WTC11 (cell line): ENCODE measurements at regions not wholly inside any gene's neighbourhood (a gene's known extent, or its start where the extent isn't known, plus 50 kb on each side); places are given as distances from the start of the nearest gene placed in this dataset.
A peak's percentile ranks its signal among the peaks of the same experiment; 100 is the strongest.

ENCODE experiments used
- ATAC-seq: fragments of 200-7000 bp; cut with Tn5 transposase; 2 replicates; pipeline ENCODE4 v1.10.0; 2021; ENCODE audit warnings: mild to moderate bottlenecking, moderate library complexity
- CTCF ChIA-PET: fragments of 300-600 bp; sonication (Branson Sonifier 250); formaldehyde crosslinking; loops from one replicate; lab custom pipeline; 2021; ENCODE audit warnings: antibody characterized with exemption; lab: Charles Lee
- POLR2A ChIA-PET: fragments of 350-600 bp; sonication (Branson Sonifier 250); formaldehyde crosslinking; loops from one replicate; lab custom pipeline; 2021; ENCODE audit warnings: antibody characterized with exemption; lab: Charles Lee
- DNase-seq: peaks from one replicate; pipeline ENCODE4 v3.0.0; 2021; ENCODE audit warnings: low spot score
- H3K27ac Mint-ChIP-seq: 2 replicates; pipeline ENCODE4 v1.8.0; 2021; ENCODE audit warnings: mixed read lengths
- H3K27me3 Mint-ChIP-seq: 2 replicates; pipeline ENCODE4 v1.8.0; 2021; ENCODE audit warnings: low read depth, mild to moderate bottlenecking, moderate library complexity, mixed read lengths
- H3K36me3 Mint-ChIP-seq: 2 replicates; pipeline ENCODE4 v1.8.0; 2021; ENCODE audit warnings: mixed read lengths
- H3K4me1 Mint-ChIP-seq: 2 replicates; pipeline ENCODE4 v1.8.0; 2022; ENCODE audit warnings: mixed read lengths
- H3K4me3 Mint-ChIP-seq: 2 replicates; pipeline ENCODE4 v1.8.0; 2021; ENCODE audit warnings: mild to moderate bottlenecking, moderate library complexity, mixed read lengths
- H3K9me3 Mint-ChIP-seq: 2 replicates; pipeline ENCODE4 v1.8.0; 2021; ENCODE audit warnings: mixed read lengths
- ATF1 ChIP-seq: sonication (generic); formaldehyde crosslinking; IDR thresholded peaks from 2 replicates; pipeline ENCODE4 v1.8.1; 2023; ENCODE audit warnings: mild to moderate bottlenecking, moderate library complexity, missing genetic modification reagents
- E2F5 ChIP-seq: sonication (generic); formaldehyde crosslinking; IDR thresholded peaks from 2 replicates; pipeline ENCODE4 v1.8.1; 2022; ENCODE audit warnings: mild to moderate bottlenecking, moderate library complexity, missing genetic modification reagents
- ESRRA ChIP-seq: sonication (generic); formaldehyde crosslinking; IDR thresholded peaks from 2 replicates; pipeline ENCODE4 v1.8.1; 2022; ENCODE audit warnings: mild to moderate bottlenecking, missing genetic modification reagents, borderline replicate concordance
- GABPB1 ChIP-seq: sonication (generic); formaldehyde crosslinking; IDR thresholded peaks from 2 replicates; pipeline ENCODE4 v1.8.1; 2023; ENCODE audit warnings: mild to moderate bottlenecking, missing genetic modification reagents
- GRHL2 ChIP-seq: fragments of 250-450 bp; sonication (Bioruptor Pico); IDR thresholded peaks from 2 replicates; pipeline ENCODE4 v1.8.0; 2022; ENCODE audit warnings: mild to moderate bottlenecking, moderate library complexity; ENCODE audit not compliant: insufficient replicate concordance, severe bottlenecking
- JAZF1 ChIP-seq: fragments of 250-450 bp; sonication (Bioruptor Pico); IDR thresholded peaks from 2 replicates; pipeline ENCODE4 v1.9.0; 2021; ENCODE audit warnings: moderate library complexity, mild to moderate bottlenecking, inconsistent platforms
- MAX ChIP-seq: sonication (generic); formaldehyde crosslinking; IDR thresholded peaks from 2 replicates; pipeline ENCODE4 v1.8.0; 2022; ENCODE audit warnings: mild to moderate bottlenecking, missing genetic modification reagents
- MXD4 ChIP-seq: fragments of 250-450 bp; sonication (Bioruptor Pico); IDR thresholded peaks from 2 replicates; pipeline ENCODE4 v1.8.0; 2021; ENCODE audit warnings: mild to moderate bottlenecking, moderate library complexity, borderline replicate concordance
- NFE2L1 ChIP-seq: sonication (generic); formaldehyde crosslinking; IDR thresholded peaks from 2 replicates; pipeline ENCODE4 v1.8.1; 2023; ENCODE audit warnings: missing genetic modification reagents
- SP1 ChIP-seq: sonication (generic); formaldehyde crosslinking; conservative IDR thresholded peaks from 2 replicates; pipeline ENCODE4 v1.8.1; 2022; ENCODE audit warnings: missing genetic modification reagents
- STAT6 ChIP-seq: sonication (generic); formaldehyde crosslinking; conservative IDR thresholded peaks from 2 replicates; pipeline ENCODE4 v1.8.1; 2023; ENCODE audit warnings: mild to moderate bottlenecking, low read depth, missing genetic modification reagents, moderate library complexity
- USF1 ChIP-seq: sonication (generic); formaldehyde crosslinking; IDR thresholded peaks from 2 replicates; pipeline ENCODE4 v1.8.0; 2022; ENCODE audit warnings: mild to moderate bottlenecking, missing genetic modification reagents
- USF2 ChIP-seq: sonication (generic); formaldehyde crosslinking; IDR thresholded peaks from 2 replicates; pipeline ENCODE4 v1.8.1; 2023; ENCODE audit warnings: mild to moderate bottlenecking, missing genetic modification reagents, moderate library complexity
- ZBTB43 ChIP-seq: sonication (generic); formaldehyde crosslinking; IDR thresholded peaks from 2 replicates; pipeline ENCODE4 v1.8.1; 2023; ENCODE audit warnings: mild to moderate bottlenecking, missing genetic modification reagents
- ZNF121 ChIP-seq: sonication (generic); formaldehyde crosslinking; IDR thresholded peaks from 2 replicates; pipeline ENCODE4 v1.8.0; 2023; ENCODE audit warnings: missing genetic modification reagents
- ZNF317 ChIP-seq: sonication (generic); formaldehyde crosslinking; IDR thresholded peaks from 2 replicates; pipeline ENCODE4 v1.8.1; 2023; ENCODE audit warnings: low read depth, mild to moderate bottlenecking, moderate library complexity, missing genetic modification reagents, borderline replicate concordance
- ZNF671 ChIP-seq: fragments of 250-450 bp; sonication (Bioruptor Pico); IDR thresholded peaks from 2 replicates; pipeline ENCODE4 v1.8.0; 2021; ENCODE audit warnings: mild to moderate bottlenecking

- Mint-ChIP-seq H3K27me3 (no peaks in the 10 kb centered on the region; the same call in none of the 2 replicates), H3K9me3 (peaks cover 41% of the 10 kb centered on the region), H3K27ac (no peak overlapping the region), H3K36me3 (peaks cover 23% of the 10 kb centered on the region), H3K4me3 (no peak overlapping the region), H3K4me1 (peaks cover 12% of the 10 kb centered on the region)
- no peak for TF ChIP-seq GRHL2 (CRISPR knock-in tag)
- no peak for DNase-seq
- CTCF ChIA-PET: no interaction called here
- POLR2A ChIA-PET: no interaction called here
- ATAC-seq: no peak; the same call in 1 of the 2 replicates
These were observed 120.3 kb upstream of the LGSN start for GRCh38 chr6:63440057-63440456.

- Mint-ChIP-seq H3K9me3 (peaks cover 41% of the 10 kb centered on the region), H3K4me3 (no peak overlapping the region), H3K4me1 (peaks cover 12% of the 10 kb centered on the region), H3K27me3 (no peaks in the 10 kb centered on the region; the same call in none of the 2 replicates), H3K36me3 (peaks cover 23% of the 10 kb centered on the region), H3K27ac (no peak overlapping the region)
- ATAC-seq (no peak), DNase-seq (no peak)
- TF ChIP-seq USF1 (CRISPR knock-in tag) (no peak), ATF1 (CRISPR knock-in tag) (no peak), STAT6 (no peak), MXD4 (no peak)
- ChIA-PET CTCF (no interaction called here), POLR2A (no interaction called here)
These were observed 120.8 kb upstream of the LGSN start for GRCh38 chr6:63440594-63440993.

- POLR2A ChIA-PET: no interaction called here
- DNase-seq (peak; percentile 18), ATAC-seq (peak; percentile 85)
- TF ChIP-seq USF2: peak; percentile 44; the same call in 1 of the 2 replicates
- TF ChIP-seq GABPB1 (CRISPR knock-in tag): 0 out of 2 replicates have a peak, but pooled peaks have one; percentile 9
- peak; percentile 37; the same call in 1 of the 2 replicates for TF ChIP-seq USF1 (CRISPR knock-in tag)
- TF ChIP-seq ZNF671 (CRISPR knock-in tag): no peak
- Mint-ChIP-seq H3K27me3 (no peaks in the 10 kb centered on the region; the same call in none of the 2 replicates), H3K4me3 (no peak overlapping the region), H3K4me1 (peaks cover 12% of the 10 kb centered on the region), H3K27ac (no peak overlapping the region), H3K9me3 (peaks cover 38% of the 10 kb centered on the region), H3K36me3 (peaks cover 23% of the 10 kb centered on the region)
- CTCF ChIA-PET: interaction anchor here (1.5 kb wide), 1 partner anchor 35 kb away, joined by 3 read pairs; no protein-coding TSS in a partner anchor
These were observed 121.6 kb upstream of the LGSN start for GRCh38 chr6:63441266-63441956.

- ATAC-seq: no peak
- Mint-ChIP-seq H3K27me3 (no peaks in the 10 kb centered on the region; the same call in none of the 2 replicates), H3K36me3 (peaks cover 23% of the 10 kb centered on the region), H3K4me1 (peaks cover 12% of the 10 kb centered on the region), H3K4me3 (no peak overlapping the region), H3K27ac (no peak overlapping the region), H3K9me3 (peaks cover 37% of the 10 kb centered on the region)
- ChIA-PET CTCF (no interaction called here), POLR2A (no interaction called here)
- DNase-seq: no peak
- TF ChIP-seq ATF1 (CRISPR knock-in tag): no peak
- no peak for TF ChIP-seq SP1 (CRISPR knock-in tag)
- TF ChIP-seq NFE2L1 (CRISPR knock-in tag): no peak
- TF ChIP-seq ESRRA: no peak
- TF ChIP-seq ZNF317 (CRISPR knock-in tag): no peak
- TF ChIP-seq ZNF121 (CRISPR knock-in tag): no peak
- TF ChIP-seq E2F5 (CRISPR knock-in tag): no peak
- no peak for TF ChIP-seq JAZF1 (CRISPR knock-in tag)
- TF ChIP-seq ZBTB43 (CRISPR knock-in tag): no peak
- no peak for TF ChIP-seq GRHL2 (CRISPR knock-in tag)
- no peak for TF ChIP-seq MAX
- TF ChIP-seq STAT6: no peak
These were observed 123.1 kb upstream of the LGSN start for GRCh38 chr6:63442870-63443269.
